ENCODE measurements at regions not wholly inside any gene's neighbourhood (a gene's known extent, or its start where the extent isn't known, plus 50 kb on each side); places are given as distances from the start of the nearest gene placed in this dataset.

- Mint-ChIP-seq H3K4me1 (ENCODE audit: low read depth) (no peaks in the 10 kb centered on the region), H3K4me3 (no peak overlapping the region), H3K36me3 (no peaks in the 10 kb centered on the region), H3K9me3 (ENCODE audit: low read depth) (no peaks in the 10 kb centered on the region), H3K27me3 (peaks cover 2% of the 10 kb centered on the region), H3K27ac (no peak overlapping the region)
Measured at GRCh38 chr4:147336252-147336651, 144.6 kb upstream of the EDNRA start.

GRCh38 chr4:147339100-147339499 lies 141.8 kb upstream of the EDNRA start:
- H3K9me3 Mint-ChIP-seq (ENCODE audit: low read depth): no peaks in the 10 kb centered on the region
- H3K4me1 Mint-ChIP-seq (ENCODE audit: low read depth): no peaks in the 10 kb centered on the region
- peaks cover 2% of the 10 kb centered on the region for H3K27me3 Mint-ChIP-seq
- no peaks in the 10 kb centered on the region for H3K36me3 Mint-ChIP-seq
- H3K27ac Mint-ChIP-seq: no peak overlapping the region
- no peak overlapping the region for H3K4me3 Mint-ChIP-seq

- Mint-ChIP-seq H3K27ac (no peak overlapping the region), H3K4me1 (ENCODE audit: low read depth) (no peaks in the 10 kb centered on the region), H3K4me3 (no peak overlapping the region), H3K36me3 (no peaks in the 10 kb centered on the region), H3K9me3 (ENCODE audit: low read depth) (no peaks in the 10 kb centered on the region), H3K27me3 (peaks cover 2% of the 10 kb centered on the region)
Measured at GRCh38 chr4:147340111-147340510, 140.8 kb upstream of the EDNRA start.

- H3K27ac Mint-ChIP-seq: no peak overlapping the region
- H3K36me3 Mint-ChIP-seq: no peaks in the 10 kb centered on the region
- H3K27me3 Mint-ChIP-seq: peaks cover 2% of the 10 kb centered on the region
- no peak overlapping the region for H3K4me3 Mint-ChIP-seq
- no peaks in the 10 kb centered on the region for H3K9me3 Mint-ChIP-seq (ENCODE audit: low read depth)
- no peaks in the 10 kb centered on the region for H3K4me1 Mint-ChIP-seq (ENCODE audit: low read depth)
Measured at GRCh38 chr4:147340591-147341120, 140.2 kb upstream of the EDNRA start.

GRCh38 chr4:147343692-147344091 lies 137.2 kb upstream of the EDNRA start:
- Mint-ChIP-seq H3K9me3 (ENCODE audit: low read depth) (no peaks in the 10 kb centered on the region), H3K36me3 (no peaks in the 10 kb centered on the region), H3K27me3 (peaks cover 2% of the 10 kb centered on the region), H3K27ac (no peak overlapping the region), H3K4me3 (no peak overlapping the region), H3K4me1 (ENCODE audit: low read depth) (no peaks in the 10 kb centered on the region)

GRCh38 chr4:147345662-147346061 lies 135.2 kb upstream of the EDNRA start:
- H3K27ac Mint-ChIP-seq: no peak overlapping the region
- H3K36me3 Mint-ChIP-seq: no peaks in the 10 kb centered on the region
- peaks cover 1% of the 10 kb centered on the region for H3K27me3 Mint-ChIP-seq
- no peak overlapping the region for H3K4me3 Mint-ChIP-seq
- H3K9me3 Mint-ChIP-seq (ENCODE audit: low read depth): no peaks in the 10 kb centered on the region
- no peaks in the 10 kb centered on the region for H3K4me1 Mint-ChIP-seq (ENCODE audit: low read depth)

- Mint-ChIP-seq H3K27me3 (no peaks in the 10 kb centered on the region), H3K9me3 (ENCODE audit: low read depth) (no peaks in the 10 kb centered on the region), H3K36me3 (no peaks in the 10 kb centered on the region), H3K27ac (no peak overlapping the region), H3K4me1 (ENCODE audit: low read depth) (no peaks in the 10 kb centered on the region), H3K4me3 (no peak overlapping the region)
Measured at GRCh38 chr4:147347217-147347616, 133.7 kb upstream of the EDNRA start.

GRCh38 chr4:147349193-147349592 lies 131.7 kb upstream of the EDNRA start:
- H3K4me3 Mint-ChIP-seq: no peak overlapping the region
- no peaks in the 10 kb centered on the region for H3K4me1 Mint-ChIP-seq (ENCODE audit: low read depth)
- no peaks in the 10 kb centered on the region for H3K27me3 Mint-ChIP-seq
- H3K9me3 Mint-ChIP-seq (ENCODE audit: low read depth): no peaks in the 10 kb centered on the region
- no peak overlapping the region for H3K27ac Mint-ChIP-seq
- no peaks in the 10 kb centered on the region for H3K36me3 Mint-ChIP-seq

- no peaks in the 10 kb centered on the region for H3K36me3 Mint-ChIP-seq
- no peaks in the 10 kb centered on the region for H3K4me1 Mint-ChIP-seq (ENCODE audit: low read depth)
- no peak overlapping the region for H3K27ac Mint-ChIP-seq
- H3K27me3 Mint-ChIP-seq: no peaks in the 10 kb centered on the region
- no peak overlapping the region for H3K4me3 Mint-ChIP-seq
- H3K9me3 Mint-ChIP-seq (ENCODE audit: low read depth): no peaks in the 10 kb centered on the region
Measured at GRCh38 chr4:147351083-147351787, 129.7 kb upstream of the EDNRA start.

GRCh38 chr4:147354237-147354636 lies 126.7 kb upstream of the EDNRA start:
- Mint-ChIP-seq H3K4me1 (ENCODE audit: low read depth) (no peaks in the 10 kb centered on the region), H3K27ac (no peak overlapping the region), H3K9me3 (ENCODE audit: low read depth) (no peaks in the 10 kb centered on the region), H3K36me3 (no peaks in the 10 kb centered on the region), H3K4me3 (no peak overlapping the region), H3K27me3 (no peaks in the 10 kb centered on the region)

- no peaks in the 10 kb centered on the region for H3K4me1 Mint-ChIP-seq (ENCODE audit: low read depth)
- no peaks in the 10 kb centered on the region for H3K36me3 Mint-ChIP-seq
- H3K27ac Mint-ChIP-seq: no peak overlapping the region
- H3K9me3 Mint-ChIP-seq (ENCODE audit: low read depth): no peaks in the 10 kb centered on the region
- H3K4me3 Mint-ChIP-seq: no peak overlapping the region
- H3K27me3 Mint-ChIP-seq: no peaks in the 10 kb centered on the region
Measured at GRCh38 chr4:147355032-147355656, 125.8 kb upstream of the EDNRA start.

- Mint-ChIP-seq H3K9me3 (ENCODE audit: low read depth) (no peaks in the 10 kb centered on the region), H3K36me3 (no peaks in the 10 kb centered on the region), H3K27me3 (no peaks in the 10 kb centered on the region), H3K27ac (no peak overlapping the region), H3K4me1 (ENCODE audit: low read depth) (no peaks in the 10 kb centered on the region), H3K4me3 (no peak overlapping the region)
Measured at GRCh38 chr4:147355847-147356246, 125.0 kb upstream of the EDNRA start.

- Mint-ChIP-seq H3K27me3 (peaks cover 3% of the 10 kb centered on the region), H3K36me3 (no peaks in the 10 kb centered on the region), H3K9me3 (ENCODE audit: low read depth) (peaks cover 4% of the 10 kb centered on the region), H3K27ac (no peak overlapping the region), H3K4me1 (ENCODE audit: low read depth) (no peaks in the 10 kb centered on the region), H3K4me3 (no peak overlapping the region)
Measured at GRCh38 chr4:147360301-147360700, 120.6 kb upstream of the EDNRA start.

- Mint-ChIP-seq H3K4me1 (ENCODE audit: low read depth) (no peaks in the 10 kb centered on the region), H3K27ac (no peak overlapping the region), H3K27me3 (peaks cover 3% of the 10 kb centered on the region), H3K36me3 (no peaks in the 10 kb centered on the region), H3K4me3 (no peak overlapping the region), H3K9me3 (ENCODE audit: low read depth) (peaks cover 4% of the 10 kb centered on the region)
Measured at GRCh38 chr4:147361726-147362125, 119.2 kb upstream of the EDNRA start.

GRCh38 chr4:147362938-147363337 lies 118.0 kb upstream of the EDNRA start:
- H3K4me1 Mint-ChIP-seq (ENCODE audit: low read depth): no peaks in the 10 kb centered on the region

GRCh38 chr4:147363514-147363913 lies 117.4 kb upstream of the EDNRA start:
- no peaks in the 10 kb centered on the region for H3K4me1 Mint-ChIP-seq (ENCODE audit: low read depth)
- no peak overlapping the region for H3K27ac Mint-ChIP-seq
- no peak overlapping the region for H3K4me3 Mint-ChIP-seq
- peaks cover 4% of the 10 kb centered on the region for H3K9me3 Mint-ChIP-seq (ENCODE audit: low read depth)
- H3K27me3 Mint-ChIP-seq: peaks cover 3% of the 10 kb centered on the region
- H3K36me3 Mint-ChIP-seq: no peaks in the 10 kb centered on the region

More at GRCh38 chr4:147362938-147363337, 118.0 kb upstream of the EDNRA start:
- Mint-ChIP-seq H3K9me3 (ENCODE audit: low read depth) (peaks cover 4% of the 10 kb centered on the region), H3K27me3 (peaks cover 3% of the 10 kb centered on the region), H3K4me3 (no peak overlapping the region), H3K36me3 (no peaks in the 10 kb centered on the region), H3K27ac (no peak overlapping the region)
